ENCODE measurements at regions not wholly inside any gene's neighbourhood (a gene's known extent, or its start where the extent isn't known, plus 50 kb on each side); places are given as distances from the start of the nearest gene placed in this dataset.

- DNase-seq (ENCODE audit: low spot score), result no peak
Observed at GRCh38 chr12:42683266-42683665, 93.7 kb upstream of the PRICKLE1 start.

- DNase-seq (ENCODE audit: low spot score), result no peak
Observed at GRCh38 chr12:42679466-42679865, 89.9 kb upstream of the PRICKLE1 start.

- no peak for DNase-seq (ENCODE audit: low spot score)
Observed at GRCh38 chr12:42677461-42677860, 87.9 kb upstream of the PRICKLE1 start.

DNA sequence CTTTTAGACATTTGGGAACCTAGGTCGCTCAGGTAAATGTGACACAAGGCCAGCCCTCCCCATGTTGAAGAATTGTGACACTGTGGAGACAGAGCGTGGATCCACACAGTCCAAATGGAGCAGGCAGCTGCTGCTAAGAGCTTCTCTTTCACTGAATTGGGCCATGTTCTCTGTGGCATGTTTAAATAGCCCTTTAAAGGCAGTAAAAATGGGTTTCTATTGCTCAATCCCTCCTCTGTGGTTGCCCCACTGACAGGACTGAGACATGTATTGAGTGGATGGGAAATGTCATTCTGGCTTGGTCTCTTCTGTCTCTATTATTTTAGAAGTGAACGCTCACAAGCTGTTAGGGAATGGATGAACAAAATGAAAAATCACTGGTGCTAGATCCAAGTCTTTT, 84.0 kb upstream of the PRICKLE1 start:
- no peak for DNase-seq (ENCODE audit: low spot score)

- no peak for DNase-seq (ENCODE audit: low spot score)
Observed at GRCh38 chr12:42670719-42671118, 81.2 kb upstream of the PRICKLE1 start.

DNA sequence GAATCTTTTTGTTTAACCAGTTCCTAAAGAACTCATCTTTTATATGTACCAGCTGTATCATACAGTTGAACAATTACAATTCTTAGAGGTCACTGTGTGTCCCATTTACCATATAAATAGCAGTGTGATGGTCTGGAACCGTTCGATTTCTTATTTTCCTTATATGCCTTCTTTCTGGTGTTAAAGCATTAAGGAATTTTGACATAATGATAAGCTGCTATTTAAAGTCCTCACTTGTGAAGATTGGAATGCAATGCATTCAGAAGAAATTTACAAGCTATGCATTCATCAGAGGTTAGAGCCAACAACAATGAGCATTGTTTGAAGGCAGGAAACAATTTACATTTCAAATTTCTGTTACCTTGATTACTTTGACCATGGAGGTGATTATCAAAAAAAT, 80.0 kb upstream of the PRICKLE1 start:
- no peak for DNase-seq (ENCODE audit: low spot score)

DNA sequence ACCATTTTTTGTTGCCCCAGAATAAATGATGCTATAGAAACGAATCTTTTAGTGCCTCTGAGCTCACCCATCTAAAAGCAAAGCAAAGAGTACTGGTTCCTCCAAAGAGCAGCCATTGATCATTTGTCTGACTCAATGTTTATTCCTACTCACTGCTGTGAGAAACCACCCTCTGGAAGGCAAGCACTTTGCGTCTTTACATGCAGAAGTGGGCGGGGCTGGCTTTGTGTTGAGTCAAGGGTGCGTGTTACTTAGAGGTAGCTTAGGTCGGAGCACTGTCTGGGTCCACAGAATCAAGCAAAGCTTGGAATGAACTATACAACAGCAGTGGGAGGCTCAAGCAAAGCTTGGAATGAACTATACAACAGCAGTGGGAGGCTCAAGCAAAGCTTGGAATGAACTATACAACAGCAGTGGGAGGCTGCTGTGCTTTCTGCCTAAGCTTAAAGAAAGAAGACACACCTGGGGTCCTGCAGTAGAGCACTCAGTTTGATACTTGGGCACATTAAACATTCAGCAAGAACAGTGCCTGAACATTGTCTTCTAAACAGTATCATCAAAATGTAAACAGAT, 77.2 kb upstream of the PRICKLE1 start:
- no peak for DNase-seq (ENCODE audit: low spot score)

DNA sequence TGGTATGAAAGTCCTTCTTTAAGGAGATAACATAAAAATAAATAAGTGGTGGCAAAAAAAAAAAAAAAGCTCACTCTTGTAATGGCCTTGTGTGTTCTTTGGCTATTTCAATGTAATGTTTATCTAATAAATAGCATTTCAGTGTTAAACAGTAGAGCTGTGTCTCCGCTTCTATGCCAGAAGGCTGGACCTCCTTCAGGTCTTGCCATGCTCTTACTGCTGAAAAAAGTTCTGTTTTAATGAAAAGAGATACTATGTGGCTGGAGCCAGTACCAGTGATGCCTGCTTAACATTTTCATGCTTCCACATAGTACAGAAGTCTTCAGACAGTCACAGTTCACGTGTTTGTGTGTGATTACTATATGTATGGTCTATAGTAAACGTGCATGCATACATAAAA, 74.1 kb upstream of the PRICKLE1 start:
- no peak for DNase-seq (ENCODE audit: low spot score)

DNA sequence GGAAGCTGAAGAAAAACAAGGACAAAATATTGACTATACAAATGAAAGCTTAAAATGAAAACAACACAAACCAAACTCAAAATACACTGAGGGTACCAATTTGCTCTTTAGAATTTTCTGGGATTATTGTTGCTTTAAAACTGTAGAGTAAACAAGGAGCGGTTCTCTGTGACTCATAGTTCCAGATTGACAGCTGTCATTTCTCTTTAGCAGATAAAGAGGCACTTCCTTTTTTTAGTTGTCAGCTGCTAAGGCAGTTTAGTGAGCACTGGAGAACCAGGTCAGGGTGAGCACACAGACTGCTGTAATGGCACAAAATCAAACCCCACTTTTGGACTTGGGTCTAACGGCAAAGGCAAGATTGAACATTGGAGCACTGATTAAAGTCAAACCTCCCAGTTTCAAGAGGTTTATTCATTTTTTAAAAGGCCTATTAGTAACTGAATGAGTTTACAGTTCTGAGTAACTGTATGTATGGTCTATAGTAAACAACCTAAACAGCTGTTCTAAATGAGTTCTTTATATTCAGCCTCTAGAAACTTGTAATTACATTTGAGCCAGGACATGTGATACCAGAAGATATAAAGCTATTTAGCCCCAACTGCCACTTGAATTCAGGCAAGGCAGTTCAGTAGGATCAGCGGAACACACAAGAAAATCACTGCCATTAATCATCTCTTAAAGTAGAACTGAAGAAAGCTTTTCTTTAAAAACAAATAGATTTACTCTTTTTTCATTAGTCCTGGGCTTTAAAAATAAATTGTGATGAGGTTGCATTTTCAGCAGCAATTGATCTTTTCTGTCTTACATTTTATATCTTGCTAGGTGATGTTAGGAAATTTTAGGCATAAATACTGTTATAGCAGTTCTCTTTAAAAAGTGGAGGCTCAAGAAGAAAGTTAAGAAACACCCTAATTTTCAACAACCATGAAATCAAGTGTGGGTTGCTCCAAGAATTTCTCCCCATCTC, 71.7 kb upstream of the PRICKLE1 start:
- DNase-seq (ENCODE audit: low spot score), result no peak

DNA sequence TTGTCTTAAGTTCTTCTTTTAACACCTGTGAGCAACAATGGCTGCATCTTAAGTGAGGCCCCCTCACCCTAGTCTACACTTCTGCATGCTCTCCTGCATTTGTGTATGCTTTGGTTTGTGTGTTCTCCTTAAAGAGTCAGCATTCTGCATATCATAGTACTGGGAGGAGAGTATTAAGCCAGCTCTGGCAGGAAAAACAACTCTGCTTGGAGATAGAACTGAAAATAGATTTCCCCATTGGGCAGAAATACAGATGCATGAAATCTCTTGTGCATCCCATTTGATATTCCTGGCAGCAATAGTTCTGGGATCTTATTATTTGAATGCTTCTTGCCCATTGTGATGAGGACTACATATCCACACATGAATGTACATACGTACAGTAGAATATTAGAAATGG, 70.6 kb upstream of the PRICKLE1 start:
- no peak for DNase-seq (ENCODE audit: low spot score)

DNA sequence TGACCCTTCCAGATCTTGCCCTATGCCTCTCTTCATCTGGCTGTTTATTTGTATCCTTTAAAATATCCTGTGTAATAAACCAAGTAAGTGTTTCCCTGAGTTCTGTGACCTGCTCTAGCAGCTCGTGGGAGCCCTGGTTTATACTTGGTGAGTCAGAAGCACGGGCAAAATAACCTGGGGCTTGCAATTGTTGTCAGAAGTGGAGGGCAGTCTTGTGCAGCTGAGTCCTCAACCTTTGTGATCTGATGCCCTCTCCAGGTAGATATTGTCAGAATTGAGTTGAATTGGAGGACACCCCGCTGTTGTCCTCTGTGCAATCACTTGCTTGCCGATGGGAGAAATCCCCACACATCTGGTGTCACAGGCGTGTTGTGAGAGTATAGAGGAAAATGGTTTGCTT, 62.5 kb upstream of the PRICKLE1 start:
- no peak for DNase-seq (ENCODE audit: low spot score)

DNA sequence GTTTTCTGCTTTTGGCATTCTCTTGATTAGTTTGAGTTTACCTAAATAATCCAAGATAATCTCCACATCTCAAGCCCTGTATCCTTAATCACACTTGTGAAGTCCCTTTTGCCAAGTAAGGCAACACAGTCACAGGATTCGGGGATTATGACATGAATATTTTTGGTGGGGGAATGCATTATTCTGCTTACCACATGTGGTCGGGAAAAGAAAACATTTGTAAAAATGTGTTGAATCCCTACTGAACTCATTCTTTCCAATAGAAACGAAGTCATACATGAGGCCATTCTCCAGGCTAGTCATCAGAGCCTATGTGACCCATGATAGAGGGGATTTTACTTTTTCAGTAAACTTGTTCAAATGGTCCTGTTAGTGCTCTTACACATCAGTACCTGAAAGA, 58.5 kb upstream of the PRICKLE1 start:
- no peak for DNase-seq (ENCODE audit: low spot score)

DNA sequence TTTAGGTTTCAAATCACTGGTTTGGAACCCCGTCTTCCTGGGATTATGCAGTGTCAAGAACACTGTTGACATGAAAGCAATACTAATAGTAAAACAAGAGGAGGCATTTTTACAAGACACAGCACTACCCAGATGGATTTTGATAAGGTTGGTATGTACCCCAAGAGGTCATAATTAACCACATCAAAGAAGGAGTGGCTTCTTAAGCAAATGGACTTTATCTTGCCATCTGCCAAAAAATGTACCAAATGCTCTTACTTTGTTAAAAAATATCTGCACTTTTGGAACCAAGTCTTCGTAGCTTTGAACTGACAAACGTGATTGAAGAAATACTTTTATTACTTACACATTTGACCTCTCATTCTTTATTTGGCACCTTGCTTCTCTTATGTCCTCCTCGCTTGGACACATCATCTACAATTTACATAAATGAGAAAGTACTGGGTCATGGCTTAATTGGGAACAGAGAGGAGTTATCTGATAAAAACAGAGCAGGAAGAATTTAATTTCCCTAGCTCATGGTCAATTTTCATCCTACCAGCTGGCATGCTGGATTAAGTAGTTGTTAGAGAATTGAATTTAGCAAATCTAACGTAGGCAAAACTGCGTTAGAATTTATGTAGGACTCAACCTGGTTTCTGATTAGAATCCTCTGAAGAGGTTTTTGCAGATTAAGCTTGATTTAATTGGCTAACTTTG, 54.5 kb upstream of the PRICKLE1 start:
- no peak for DNase-seq (ENCODE audit: low spot score)

DNA sequence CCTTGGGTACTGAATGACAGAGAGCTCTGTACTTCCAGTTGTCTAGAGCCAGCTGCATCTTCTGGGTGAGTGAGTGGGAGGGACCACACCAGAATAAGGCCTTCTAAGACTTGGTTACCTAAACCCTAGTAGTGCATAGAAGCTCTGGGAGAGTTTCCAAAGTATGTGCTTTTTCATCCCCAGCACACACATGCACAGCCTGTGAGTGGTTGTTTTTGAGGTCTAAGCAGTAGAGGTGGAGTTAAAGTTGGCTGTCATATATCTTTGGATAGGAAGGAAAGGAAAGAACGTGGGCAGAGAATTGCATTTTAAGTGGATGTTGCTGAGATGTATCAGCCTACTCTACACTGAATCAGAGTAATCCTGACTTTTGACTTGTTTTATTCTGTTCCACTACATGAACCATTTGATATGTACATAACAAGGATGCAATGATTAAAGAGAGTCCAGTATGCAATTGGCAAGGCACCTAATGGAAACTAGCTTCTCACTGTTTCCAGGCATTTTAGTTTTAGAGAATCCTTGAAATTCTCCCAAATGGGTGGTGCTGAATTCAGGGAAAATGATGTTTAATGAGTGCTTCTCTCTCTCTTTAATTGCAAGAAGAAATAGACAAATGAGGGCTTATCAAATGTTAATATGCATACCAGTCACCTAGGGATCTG, 51.8 kb upstream of the PRICKLE1 start:
- DNase-seq (ENCODE audit: low spot score), result no peak

GRCh38 chr12:42640391-42640790, 50.8 kb upstream of the PRICKLE1 start:
- DNase-seq (ENCODE audit: low spot score), result no peak

DNA sequence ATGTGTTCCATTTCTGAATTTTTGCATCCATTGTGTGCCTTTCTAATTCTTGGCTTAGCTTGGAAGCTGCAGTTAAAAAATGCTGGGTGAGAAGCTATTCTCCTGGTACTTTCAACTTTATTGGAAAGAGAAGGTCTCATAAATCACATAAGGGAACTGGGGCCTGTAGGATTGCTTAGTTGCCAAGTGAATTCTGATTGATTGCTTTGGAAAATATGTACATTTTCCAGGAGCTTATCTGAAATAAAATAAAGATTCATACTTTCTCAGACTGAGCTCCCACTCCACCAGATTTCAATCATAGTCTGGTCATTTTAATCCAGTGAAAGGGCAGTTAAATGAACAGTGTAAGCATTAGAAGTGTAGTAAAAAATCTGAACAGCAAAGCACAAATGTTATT, 50.0 kb upstream of the PRICKLE1 start:
- no peak for DNase-seq (ENCODE audit: low spot score)

Data from ecto neural progenitor cell (in vitro differentiated cells).